Kidney (tissue), 13 donors: ENCODE measurements at regions not wholly inside any gene's neighbourhood (a gene's known extent, or its start where the extent isn't known, plus 50 kb on each side); places are given as distances from the start of the nearest gene placed in this dataset.
A peak's percentile ranks its signal among the peaks of the same experiment; 100 is the strongest.

Experiments used
- DNase-seq, 5 donors: peaks; one replicate each; pipeline ENCODE4 v3.0.0-alpha.2; 2013 to 2020
- FAIRE-seq: peaks from 2 replicates; lab custom pipeline; 2012; peaks lifted over from hg19 to GRCh38; lab: Jason Lieb, UNC
- H3K27ac ChIP-seq, 2 donors: one replicate each; pipeline ENCODE4 v1.7.0; 2013; ENCODE audit warnings: low read depth in 2 of 2, low read length in 2 of 2, inconsistent platforms in 1 of 2
- H3K27me3 ChIP-seq: one replicate; pipeline ENCODE4 v1.7.1; 2013; ENCODE audit warnings: low read length, inconsistent platforms; ENCODE audit not compliant: control insufficient read depth, insufficient read depth
- H3K36me3 ChIP-seq, 3 donors: one replicate each; pipeline versions ENCODE4 v1.7.0 to v1.7.1; 2013; ENCODE audit warnings: low read length in 3 of 3, control low read depth in 1 of 3, inconsistent platforms in 1 of 3; ENCODE audit not compliant: insufficient read depth in 3 of 3, control insufficient read depth in 2 of 3
- H3K4me1 ChIP-seq, 3 donors: one replicate each; pipeline versions ENCODE4 v1.7.0 to v1.7.1; 2013; ENCODE audit warnings: low read length in 3 of 3, inconsistent platforms in 1 of 3, low read depth in 1 of 3; ENCODE audit not compliant: control insufficient read depth in 2 of 3, insufficient read depth in 2 of 3
- H3K4me3 ChIP-seq, 3 donors: one replicate each; pipeline versions ENCODE4 v1.7.0 to v1.8.1; 2013; ENCODE audit warnings: low read length in 3 of 3, control low read depth in 1 of 3, inconsistent platforms in 1 of 3
- H3K9ac ChIP-seq, 3 donors: one replicate each; pipeline versions ENCODE4 v1.7.0 to v1.7.1; 2013; ENCODE audit warnings: low read length in 3 of 3, control low read depth in 1 of 3, inconsistent platforms in 1 of 3
- H3K9me3 ChIP-seq, 3 donors: one replicate each; pipeline versions ENCODE4 v1.7.0 to v1.7.1; 2013; ENCODE audit warnings: low read length in 3 of 3, control low read depth in 1 of 3, inconsistent platforms in 1 of 3; ENCODE audit not compliant: control insufficient read depth in 2 of 3, insufficient read depth in 1 of 3
- intact Hi-C: fragments of 100-400 bp; cut with DNase I; formaldehyde crosslinking; loops from one replicate; pipeline ENCODE4 v1.11.1; 2022
- TF ChIP-seq, protein P1 (sequence below): IDR thresholded peaks from 3 replicates; pipeline ENCODE4 v1.5.1; 2012; ENCODE audit warnings: mild to moderate bottlenecking, moderate library complexity, borderline replicate concordance; ENCODE audit not compliant: insufficient read depth; ENCODE audit errors: extremely low read depth
- donor health status: control.
- donor health status: control.
- donor health status: control.
- donor health status: control.
- donor health status: control.
- donor health status: DM: yes; HTN: yes; CAD: no.
- donor health status: Normal renal cell carcinoma (clear cell type).

GRCh38 chr2:129484999-129485897 is 494.2 kb upstream of the RAB6C start:
- H3K9ac ChIP-seq = no peak overlapping the region
- no peaks in the 10 kb centered on the region for H3K9me3 ChIP-seq
- DNase-seq = no peak
- intact Hi-C loops = no loop called here
- TF ChIP-seq, protein P1, sequence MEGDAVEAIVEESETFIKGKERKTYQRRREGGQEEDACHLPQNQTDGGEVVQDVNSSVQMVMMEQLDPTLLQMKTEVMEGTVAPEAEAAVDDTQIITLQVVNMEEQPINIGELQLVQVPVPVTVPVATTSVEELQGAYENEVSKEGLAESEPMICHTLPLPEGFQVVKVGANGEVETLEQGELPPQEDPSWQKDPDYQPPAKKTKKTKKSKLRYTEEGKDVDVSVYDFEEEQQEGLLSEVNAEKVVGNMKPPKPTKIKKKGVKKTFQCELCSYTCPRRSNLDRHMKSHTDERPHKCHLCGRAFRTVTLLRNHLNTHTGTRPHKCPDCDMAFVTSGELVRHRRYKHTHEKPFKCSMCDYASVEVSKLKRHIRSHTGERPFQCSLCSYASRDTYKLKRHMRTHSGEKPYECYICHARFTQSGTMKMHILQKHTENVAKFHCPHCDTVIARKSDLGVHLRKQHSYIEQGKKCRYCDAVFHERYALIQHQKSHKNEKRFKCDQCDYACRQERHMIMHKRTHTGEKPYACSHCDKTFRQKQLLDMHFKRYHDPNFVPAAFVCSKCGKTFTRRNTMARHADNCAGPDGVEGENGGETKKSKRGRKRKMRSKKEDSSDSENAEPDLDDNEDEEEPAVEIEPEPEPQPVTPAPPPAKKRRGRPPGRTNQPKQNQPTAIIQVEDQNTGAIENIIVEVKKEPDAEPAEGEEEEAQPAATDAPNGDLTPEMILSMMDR = no peak
- H3K27ac ChIP-seq = no peak overlapping the region
- FAIRE-seq = no peak
- no peaks in the 10 kb centered on the region for H3K36me3 ChIP-seq
- H3K4me1 ChIP-seq = no peaks in the 10 kb centered on the region
- H3K4me3 ChIP-seq = no peak overlapping the region
- no peaks in the 10 kb centered on the region for H3K27me3 ChIP-seq

GRCh38 chr2:129488376-129488775 is 491.1 kb upstream of the RAB6C start:
- no peaks in the 10 kb centered on the region for H3K36me3 ChIP-seq
- intact Hi-C loops = no loop called here
- H3K9ac ChIP-seq = no peak overlapping the region
- DNase-seq (no peak), FAIRE-seq (no peak)
- no peak overlapping the region for H3K4me3 ChIP-seq
- H3K4me1 ChIP-seq = no peaks in the 10 kb centered on the region
- no peak overlapping the region for H3K27ac ChIP-seq
- TF ChIP-seq, protein P1 = no peak
- no peaks in the 10 kb centered on the region for H3K9me3 ChIP-seq
- no peaks in the 10 kb centered on the region for H3K27me3 ChIP-seq

DNA sequence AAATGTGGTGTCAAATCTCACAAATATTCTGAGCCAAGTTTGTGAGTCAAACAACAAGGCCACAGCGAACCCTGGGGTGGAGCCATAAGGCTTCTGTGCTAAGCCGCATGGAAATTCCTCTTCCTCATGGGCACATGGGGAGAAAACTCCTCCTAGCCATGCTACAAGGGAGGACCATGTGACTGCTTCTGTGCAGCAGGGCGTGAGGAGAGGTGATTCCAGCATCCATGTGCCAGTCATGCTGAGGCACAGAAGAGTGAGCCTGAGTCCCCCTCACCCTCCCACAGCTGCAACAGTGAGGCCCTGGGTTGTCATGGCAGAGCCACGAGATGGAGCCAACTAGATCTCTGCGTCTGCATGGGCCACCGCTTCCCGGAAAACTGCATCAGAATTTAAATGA is 488.8 kb upstream of the RAB6C start:
- Histone ChIP-seq H3K4me1 (no peaks in the 10 kb centered on the region), H3K36me3 (no peaks in the 10 kb centered on the region), H3K27me3 (no peaks in the 10 kb centered on the region), H3K4me3 (no peak overlapping the region), H3K9me3 (no peaks in the 10 kb centered on the region), H3K9ac (no peak overlapping the region), H3K27ac (no peak overlapping the region)
- peak in 4 of 5 donors; percentile 53 to 64 (median 62) for DNase-seq
- FAIRE-seq = no peak
- TF ChIP-seq, protein P1 = no peak
- intact Hi-C loops = no loop called here
